ENCODE measurements at regions not wholly inside any gene's neighbourhood (a gene's known extent, or its start where the extent isn't known, plus 50 kb on each side); places are given as distances from the start of the nearest gene placed in this dataset.

DNA sequence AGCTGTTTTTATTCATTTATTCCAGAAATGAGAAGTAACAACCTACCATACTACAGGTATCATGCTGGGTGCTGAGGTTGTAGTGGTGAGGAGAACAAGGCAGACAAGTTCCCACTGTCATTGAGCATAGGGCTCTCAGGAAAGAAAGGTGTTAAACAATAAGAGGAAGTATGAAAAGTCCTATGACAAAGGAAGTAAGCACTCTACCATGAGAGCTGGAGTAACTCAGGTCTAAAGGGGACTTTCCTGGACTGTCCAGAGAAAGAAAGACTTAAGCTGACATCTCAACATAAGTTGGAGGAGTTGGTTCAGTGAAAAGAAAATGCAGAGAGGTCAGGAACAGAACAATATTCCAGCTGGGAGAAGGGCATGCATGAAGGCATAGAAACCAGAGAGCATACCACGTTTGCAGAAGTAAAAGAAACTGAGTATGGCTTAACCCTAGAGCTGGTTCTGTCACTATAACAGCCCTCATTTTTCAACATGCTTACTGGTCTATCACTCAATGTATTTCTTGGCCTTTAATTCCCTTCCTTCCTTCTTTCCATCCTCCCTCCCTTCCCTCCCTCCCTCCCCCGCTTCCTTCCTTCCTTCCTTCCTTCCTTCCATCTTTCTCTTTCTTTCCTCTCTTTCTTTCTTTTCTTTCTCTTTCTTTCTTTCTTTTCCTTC, 137.8 kb upstream of the BDNF start:
- Histone ChIP-seq H3K27me3 (replicated peaks; ENCODE audit: insufficient read depth) (no peaks in the 10 kb centered on the region), H3K4me2 (ENCODE audit: unreplicated experiment) (no peak overlapping the region), H3F3A (ENCODE audit: insufficient read depth) (peaks cover 6% of the 10 kb centered on the region; the same call in 1 of the 2 replicates), H3K79me2 (ENCODE audit: insufficient read depth) (no peaks in the 10 kb centered on the region), H3K9me3 (ENCODE audit: low read depth) (no peaks in the 10 kb centered on the region), H4K20me1 (ENCODE audit: insufficient read depth) (no peaks in the 10 kb centered on the region), H3K9ac (no peak overlapping the region), H3K27ac (no peak overlapping the region), H3K4me3 (no peak overlapping the region), H3K36me3 (ENCODE audit: low read depth) (no peaks in the 10 kb centered on the region), H3K4me1 (ENCODE audit: insufficient read depth) (peaks cover 7% of the 10 kb centered on the region; the same call in 1 of the 2 replicates), H2AFZ (no peak overlapping the region), H3K9me2 (ENCODE audit: insufficient read depth) (no peaks in the 10 kb centered on the region)
- DNase-seq, result no peak
- 15 to 49% methylated on average over 1 to 2 of the region's 2 CpGs for WGBS, 2 experiments (ENCODE audit: low coverage in 1 of 2, low lambda C conversion rate in 2 of 2, missing lambda C conversion rate in 2 of 2)
- in situ Hi-C loops (cut with MboI), result no loop called here
- TF ChIP-seq EZH2 (IDR thresholded peaks at IDR 0.05; ENCODE audit: insufficient read depth, poor library complexity, severe bottlenecking) (no peak), EZH2phosphoT487 (IDR thresholded peaks at IDR 0.05; ENCODE audit: insufficient read depth, low read depth) (no peak)

DNA sequence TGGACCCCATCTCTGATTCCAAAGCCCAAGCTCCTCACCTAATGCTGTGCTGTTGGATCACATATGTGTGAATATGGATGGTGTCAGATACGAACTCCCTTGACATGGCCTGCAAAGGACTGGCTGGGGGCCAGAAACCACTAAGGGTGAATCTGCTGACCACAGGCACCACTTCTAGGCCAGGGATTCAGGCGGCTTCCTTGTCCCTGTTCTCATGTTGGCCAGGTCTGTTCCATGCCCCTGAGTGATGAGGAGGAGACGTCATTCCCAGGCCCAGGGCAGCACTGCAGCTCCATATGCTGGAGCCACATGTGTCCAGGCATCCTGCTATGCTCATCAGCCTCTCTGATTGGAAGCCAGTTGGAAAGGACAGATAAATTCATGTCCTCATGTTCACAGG, 130.0 kb upstream of the BDNF start:
- TF ChIP-seq EZH2 (IDR thresholded peaks at IDR 0.05; ENCODE audit: insufficient read depth, poor library complexity, severe bottlenecking) (no peak), EZH2phosphoT487 (IDR thresholded peaks at IDR 0.05; ENCODE audit: insufficient read depth, low read depth) (no peak)
- Histone ChIP-seq H3K4me3 (no peak overlapping the region), H3K4me2 (ENCODE audit: unreplicated experiment) (no peak overlapping the region), H3K9me2 (ENCODE audit: insufficient read depth) (no peaks in the 10 kb centered on the region), H2AFZ (no peak overlapping the region), H3K9me3 (ENCODE audit: low read depth) (no peaks in the 10 kb centered on the region), H3K27me3 (replicated peaks; ENCODE audit: insufficient read depth) (no peaks in the 10 kb centered on the region), H3K4me1 (ENCODE audit: insufficient read depth) (no peaks in the 10 kb centered on the region), H4K20me1 (ENCODE audit: insufficient read depth) (no peaks in the 10 kb centered on the region), H3K36me3 (ENCODE audit: low read depth) (no peaks in the 10 kb centered on the region), H3K79me2 (ENCODE audit: insufficient read depth) (no peaks in the 10 kb centered on the region), H3F3A (ENCODE audit: insufficient read depth) (no peaks in the 10 kb centered on the region), H3K9ac (no peak overlapping the region), H3K27ac (no peak overlapping the region)
- in situ Hi-C loops (cut with MboI), result no loop called here
- DNase-seq, result no peak
- 66 to 76% methylated on average over 3 of the region's 3 CpGs for WGBS, 2 experiments (ENCODE audit: low coverage in 1 of 2, low lambda C conversion rate in 2 of 2, missing lambda C conversion rate in 2 of 2)

DNA sequence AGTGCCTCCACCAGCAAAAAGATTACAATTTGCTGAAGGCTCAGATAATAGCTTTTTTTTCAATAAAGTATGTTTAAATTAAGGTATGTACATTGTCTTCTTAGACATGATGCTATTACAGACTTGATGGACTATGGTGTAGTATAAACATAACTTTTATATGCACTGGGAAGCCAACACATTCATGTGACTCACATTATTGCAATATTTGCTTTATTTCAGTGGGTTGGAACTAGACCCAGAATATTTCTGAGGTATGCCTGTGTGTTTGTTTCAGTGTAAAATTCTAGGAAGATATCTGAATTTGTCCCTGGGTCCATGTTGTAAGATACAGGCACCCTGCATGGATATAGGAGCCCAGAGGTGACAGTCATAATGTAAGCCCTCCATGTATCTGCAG, 120.0 kb upstream of the BDNF start:
- Histone ChIP-seq H4K20me1 (ENCODE audit: insufficient read depth) (no peaks in the 10 kb centered on the region), H3K4me3 (no peak overlapping the region), H3K27ac (no peak overlapping the region), H3K36me3 (ENCODE audit: low read depth) (no peaks in the 10 kb centered on the region), H2AFZ (no peak overlapping the region), H3F3A (ENCODE audit: insufficient read depth) (no peaks in the 10 kb centered on the region), H3K27me3 (replicated peaks; ENCODE audit: insufficient read depth) (no peaks in the 10 kb centered on the region), H3K4me2 (ENCODE audit: unreplicated experiment) (no peak overlapping the region), H3K9me3 (ENCODE audit: low read depth) (no peaks in the 10 kb centered on the region), H3K79me2 (ENCODE audit: insufficient read depth) (no peaks in the 10 kb centered on the region), H3K4me1 (ENCODE audit: insufficient read depth) (no peaks in the 10 kb centered on the region), H3K9ac (no peak overlapping the region), H3K9me2 (ENCODE audit: insufficient read depth) (no peaks in the 10 kb centered on the region)
- in situ Hi-C loops (cut with MboI), result no loop called here
- peak; percentile 42 for DNase-seq
- TF ChIP-seq EZH2phosphoT487 (IDR thresholded peaks at IDR 0.05; ENCODE audit: insufficient read depth, low read depth) (no peak), EZH2 (IDR thresholded peaks at IDR 0.05; ENCODE audit: insufficient read depth, poor library complexity, severe bottlenecking) (no peak)

DNA sequence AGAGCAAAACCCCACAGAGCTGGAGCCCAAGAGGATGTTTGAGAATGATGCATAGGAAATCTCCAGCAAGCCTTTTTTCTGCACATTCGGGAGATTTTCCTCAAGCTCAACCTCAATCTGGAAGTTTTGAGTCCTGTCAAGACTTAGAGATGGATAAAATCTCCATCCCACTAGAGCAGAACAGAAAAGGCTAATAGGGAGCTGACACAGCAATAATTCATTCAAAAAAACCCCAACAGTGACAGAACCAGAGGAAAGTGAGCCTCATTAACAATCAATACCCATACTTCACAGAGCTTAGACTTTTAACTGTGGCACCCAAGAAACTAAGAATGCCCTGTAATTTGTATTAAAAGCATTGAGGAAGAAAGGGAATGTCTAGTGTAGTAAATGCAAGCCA, 115.9 kb upstream of the BDNF start:
- Histone ChIP-seq H2AFZ (no peak overlapping the region), H3K4me2 (ENCODE audit: unreplicated experiment) (no peak overlapping the region), H3K27ac (no peak overlapping the region), H4K20me1 (ENCODE audit: insufficient read depth) (no peaks in the 10 kb centered on the region), H3F3A (ENCODE audit: insufficient read depth) (no peaks in the 10 kb centered on the region), H3K4me3 (no peak overlapping the region), H3K9me2 (ENCODE audit: insufficient read depth) (no peaks in the 10 kb centered on the region), H3K9me3 (ENCODE audit: low read depth) (no peaks in the 10 kb centered on the region), H3K9ac (no peak overlapping the region), H3K4me1 (ENCODE audit: insufficient read depth) (no peaks in the 10 kb centered on the region), H3K36me3 (ENCODE audit: low read depth) (no peaks in the 10 kb centered on the region), H3K27me3 (replicated peaks; ENCODE audit: insufficient read depth) (no peaks in the 10 kb centered on the region), H3K79me2 (ENCODE audit: insufficient read depth) (no peaks in the 10 kb centered on the region)
- in situ Hi-C loops (cut with MboI), result no loop called here
- no peak for TF ChIP-seq EZH2 (IDR thresholded peaks at IDR 0.05; ENCODE audit: insufficient read depth, poor library complexity, severe bottlenecking)
- no peak for TF ChIP-seq EZH2phosphoT487 (IDR thresholded peaks at IDR 0.05; ENCODE audit: insufficient read depth, low read depth)
- no peak for DNase-seq
- WGBS, 2 experiments (ENCODE audit: low coverage in 1 of 2, low lambda C conversion rate in 2 of 2, missing lambda C conversion rate in 2 of 2), result 42 to 57% methylated on average over 1 of the region's 1 CpG

DNA sequence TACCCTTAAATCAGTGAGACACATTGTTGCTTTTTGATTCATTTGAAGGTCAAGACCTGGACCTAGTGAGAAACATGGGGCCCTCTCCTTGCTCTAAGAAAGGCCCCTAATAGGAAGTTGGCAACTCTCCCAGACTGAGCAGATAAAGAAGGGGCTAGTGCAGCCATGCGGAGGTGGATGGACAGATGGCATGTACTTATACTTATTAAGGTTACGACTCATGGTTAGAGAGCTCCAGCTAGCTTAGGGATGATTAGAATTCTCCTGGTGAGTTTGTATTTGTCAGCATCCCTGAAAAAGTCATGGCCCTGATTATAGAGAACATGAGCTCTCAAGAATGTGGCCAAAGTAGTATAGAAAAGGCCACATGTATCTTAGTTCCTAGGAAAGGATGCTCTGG, 112.1 kb upstream of the BDNF start:
- 51 to 65% methylated on average over 2 of the region's 2 CpGs for WGBS, 2 experiments (ENCODE audit: low coverage in 1 of 2, low lambda C conversion rate in 2 of 2, missing lambda C conversion rate in 2 of 2)
- peak; percentile 20 for DNase-seq
- in situ Hi-C loops (cut with MboI), result no loop called here

More for the DNA sequence above, 112.1 kb upstream of the BDNF start:
- Histone ChIP-seq H3K4me3 (no peak overlapping the region), H3K9me2 (ENCODE audit: insufficient read depth) (no peaks in the 10 kb centered on the region), H3K9me3 (ENCODE audit: low read depth) (no peaks in the 10 kb centered on the region), H3K4me1 (ENCODE audit: insufficient read depth) (no peaks in the 10 kb centered on the region), H3K27ac (no peak overlapping the region), H4K20me1 (ENCODE audit: insufficient read depth) (no peaks in the 10 kb centered on the region), H3K4me2 (ENCODE audit: unreplicated experiment) (no peak overlapping the region), H3K36me3 (ENCODE audit: low read depth) (no peaks in the 10 kb centered on the region), H3K9ac (no peak overlapping the region), H3K79me2 (ENCODE audit: insufficient read depth) (no peaks in the 10 kb centered on the region), H2AFZ (no peak overlapping the region), H3F3A (ENCODE audit: insufficient read depth) (peaks cover under 1% of the 10 kb centered on the region), H3K27me3 (replicated peaks; ENCODE audit: insufficient read depth) (no peaks in the 10 kb centered on the region)
- TF ChIP-seq EZH2 (IDR thresholded peaks at IDR 0.05; ENCODE audit: insufficient read depth, poor library complexity, severe bottlenecking), result no peak
- no peak for TF ChIP-seq EZH2phosphoT487 (IDR thresholded peaks at IDR 0.05; ENCODE audit: insufficient read depth, low read depth)

All from GM23248 (cell line).